CD4-positive, alpha-beta T cell treated with Interleukin-4 for 4 hours (primary cell): ENCODE measurements at regions not wholly inside any gene's neighbourhood (a gene's known extent, or its start where the extent isn't known, plus 50 kb on each side); places are given as distances from the start of the nearest gene placed in this dataset.
"Not testable (repeated sequence)": the region's sequence is repeated elsewhere in the genome, so short reads cannot be mapped to it uniquely, and the experiment has no call there.

Experiments used
- DNase-seq: peaks from one replicate; pipeline ENCODE4 v3.0.0-alpha.2; 2020

DNA sequence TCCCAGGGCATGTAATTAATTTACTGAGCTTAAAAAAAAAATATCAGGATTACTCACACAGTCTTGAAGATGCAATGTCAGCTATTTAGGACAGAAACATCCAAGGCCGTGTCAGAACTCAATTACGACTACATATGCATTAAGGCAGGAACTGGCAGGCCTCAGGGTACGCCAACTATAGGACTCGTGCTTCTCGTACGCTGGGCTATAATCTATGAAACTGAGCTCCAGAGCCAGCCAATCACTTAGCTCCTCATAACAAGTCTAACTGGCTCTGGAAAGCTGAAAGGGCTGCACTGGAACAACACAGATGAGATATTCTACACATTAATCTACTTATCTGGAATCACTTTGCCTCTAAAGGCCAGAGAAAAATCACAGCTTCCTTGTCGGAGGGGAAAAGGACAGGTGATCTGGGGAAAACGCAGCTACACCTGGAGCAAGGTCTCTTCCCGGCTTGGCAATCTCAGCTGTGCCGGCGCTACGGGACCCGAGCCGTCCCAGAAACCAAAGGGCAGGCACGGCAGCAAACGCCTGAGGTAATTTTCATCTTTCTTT, 212.0 kb downstream of the DEPDC1B start:
- DNase-seq, result no peak

- no peak for DNase-seq
Measured at GRCh38 chr5:60487476-60487875, 212.5 kb downstream of the DEPDC1B start.

GRCh38 chr5:60485361-60485760, 214.6 kb downstream of the DEPDC1B start:
- DNase-seq, result no peak

DNA sequence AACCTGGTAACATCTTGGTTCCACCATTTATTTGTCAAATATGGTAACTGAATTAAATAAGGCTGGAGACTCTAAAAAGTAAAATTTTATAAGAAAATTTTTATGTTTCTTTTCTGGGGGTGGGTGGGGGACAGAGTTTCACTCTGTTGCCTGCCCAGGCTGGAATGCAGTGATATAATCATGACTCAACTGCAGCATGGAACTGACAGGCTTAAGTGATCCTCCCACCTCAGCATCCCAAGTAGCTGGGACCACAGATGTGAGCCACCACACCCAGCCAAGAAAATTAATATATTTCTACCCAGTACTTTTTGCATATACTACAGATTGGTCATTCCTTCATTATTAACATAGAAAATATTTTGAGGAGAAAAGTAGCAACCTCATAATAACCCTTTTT, 216.9 kb downstream of the DEPDC1B start:
- no peak for DNase-seq

GRCh38 chr5:60482301-60482700, 217.7 kb downstream of the DEPDC1B start:
- DNase-seq, result no peak

GRCh38 chr5:60479542-60479941, 220.4 kb downstream of the DEPDC1B start:
- no peak for DNase-seq

DNA sequence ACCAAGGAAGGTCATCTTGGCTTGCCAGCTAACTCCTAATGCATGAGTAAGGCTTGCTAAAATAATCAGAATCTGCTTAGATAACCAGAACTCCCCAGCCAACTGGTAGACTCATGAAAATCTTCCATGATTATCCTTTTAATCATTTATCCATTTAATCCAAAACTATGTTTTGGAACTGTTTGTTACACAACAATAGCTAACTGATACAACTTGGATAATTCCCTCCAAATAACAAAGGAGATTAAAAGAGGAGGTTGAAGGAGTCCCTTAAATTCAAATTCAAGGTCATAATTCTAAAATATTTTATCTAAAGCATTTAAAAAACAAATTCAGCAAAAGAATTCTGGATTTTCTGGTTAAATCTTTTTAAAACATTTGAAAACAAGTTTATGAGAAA, 222.1 kb downstream of the DEPDC1B start:
- DNase-seq, result no peak

- no peak for DNase-seq
Measured at GRCh38 chr5:60473654-60474053, 226.3 kb downstream of the DEPDC1B start.

- not testable (repeated sequence) for DNase-seq
Measured at GRCh38 chr5:60473027-60473426, 226.9 kb downstream of the DEPDC1B start.

- DNase-seq, result no peak
Measured at GRCh38 chr5:60470881-60471280, 229.1 kb downstream of the DEPDC1B start.

DNA sequence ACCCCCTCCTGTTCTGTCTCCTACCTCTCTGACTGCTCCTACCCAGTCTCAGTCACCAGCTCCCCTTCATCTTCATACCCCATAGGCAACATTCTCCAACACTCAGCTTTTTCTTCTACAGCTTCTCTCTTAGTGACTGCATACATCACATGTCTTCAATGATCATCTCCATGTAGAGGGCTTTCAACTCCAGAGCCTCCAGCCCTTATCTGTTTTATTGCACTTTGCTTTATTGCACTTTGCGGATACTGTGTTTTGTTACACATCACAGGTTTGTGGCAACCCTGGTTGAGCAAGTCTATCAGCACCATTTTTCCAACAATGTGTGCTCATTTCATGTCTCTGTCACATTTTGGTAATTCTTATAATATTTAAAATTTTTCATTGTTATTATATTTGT, 230.7 kb downstream of the DEPDC1B start:
- DNase-seq, result no peak

GRCh38 chr5:60463179-60463868, 236.6 kb downstream of the DEPDC1B start:
- no peak for DNase-seq

DNA sequence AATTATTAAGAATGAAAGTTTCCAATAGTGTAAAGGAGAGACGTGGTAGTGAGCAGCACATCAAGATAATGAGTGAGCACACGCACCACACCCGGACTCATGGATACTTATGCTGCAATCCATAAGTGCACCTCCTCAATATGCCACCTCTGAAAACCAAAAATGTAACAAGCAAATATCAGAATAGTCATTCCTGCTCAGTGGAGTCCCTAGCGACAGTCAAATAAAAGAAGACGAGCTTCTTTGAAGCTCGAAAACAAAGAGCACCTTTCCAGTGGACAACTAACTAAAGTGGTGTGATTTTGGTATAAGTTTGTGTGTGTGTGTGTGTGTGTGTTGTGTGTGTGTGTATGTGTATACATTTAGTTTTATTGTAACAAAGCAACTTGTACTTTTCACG, 241.3 kb downstream of the DEPDC1B start:
- no peak for DNase-seq

- DNase-seq, result no peak
Measured at GRCh38 chr5:60457233-60457632, 242.7 kb downstream of the DEPDC1B start.

GRCh38 chr5:60455589-60455988, 244.4 kb downstream of the DEPDC1B start:
- DNase-seq, result no peak

DNA sequence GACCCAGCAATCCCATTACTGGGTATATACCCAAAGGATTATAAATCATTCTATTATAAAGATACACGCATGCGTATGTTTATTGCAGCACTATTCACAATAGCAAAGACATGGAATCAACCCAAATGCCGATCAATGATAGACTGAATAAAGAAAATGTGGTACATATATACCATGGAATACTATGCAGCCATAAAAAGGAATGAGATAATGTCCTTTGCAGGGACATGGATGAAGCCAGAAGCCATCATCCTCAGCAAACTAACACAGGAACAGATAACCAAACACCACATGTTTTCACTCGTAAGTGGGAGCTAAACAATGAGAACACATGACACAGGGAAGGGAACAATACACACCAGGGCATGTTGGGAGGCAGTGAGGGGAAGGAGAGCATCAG, 245.7 kb downstream of the DEPDC1B start:
- not testable (repeated sequence) for DNase-seq

- no peak for DNase-seq
Measured at GRCh38 chr5:60453186-60453976, 246.6 kb downstream of the DEPDC1B start.

DNA sequence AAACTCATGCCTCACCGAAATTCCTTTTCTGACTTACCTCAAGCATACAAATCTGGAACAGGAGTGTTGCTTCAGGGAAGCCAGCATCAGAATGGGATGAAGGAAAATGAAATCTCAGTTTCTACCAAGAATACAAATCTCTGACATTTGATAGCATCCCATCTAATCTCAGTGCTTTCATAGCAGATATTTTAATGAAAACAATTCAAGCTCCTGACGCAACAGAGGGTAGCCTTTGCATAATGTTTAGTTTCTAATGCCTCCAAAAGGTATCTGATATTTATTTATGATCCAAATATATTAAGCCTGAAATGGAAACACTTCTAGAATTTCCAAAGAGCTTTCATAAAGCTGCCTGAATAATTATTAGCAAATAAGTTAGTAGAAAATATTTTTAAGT, 251.4 kb downstream of the DEPDC1B start:
- no peak for DNase-seq

DNA sequence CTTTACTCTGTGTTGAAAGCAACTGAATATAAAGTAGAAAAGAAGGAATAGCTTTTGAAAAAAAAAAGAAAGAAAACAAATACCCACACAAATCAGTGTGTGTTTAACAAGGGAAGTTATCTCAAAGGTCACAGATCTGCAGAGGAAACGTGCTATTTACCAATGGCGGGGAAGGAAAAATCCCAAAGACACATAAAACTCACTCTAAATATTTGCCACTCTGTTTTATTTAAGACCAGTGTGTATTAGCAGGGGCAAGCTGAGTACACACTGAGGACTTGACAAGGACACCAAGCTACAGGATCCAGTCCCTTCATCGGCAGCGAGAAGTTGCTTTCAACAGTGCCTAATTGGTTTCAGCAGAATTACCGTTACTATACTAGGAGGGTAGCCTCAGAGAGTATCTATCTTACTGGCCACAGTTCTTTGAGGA, 252.5 kb downstream of the DEPDC1B start:
- DNase-seq, result no peak

DNA sequence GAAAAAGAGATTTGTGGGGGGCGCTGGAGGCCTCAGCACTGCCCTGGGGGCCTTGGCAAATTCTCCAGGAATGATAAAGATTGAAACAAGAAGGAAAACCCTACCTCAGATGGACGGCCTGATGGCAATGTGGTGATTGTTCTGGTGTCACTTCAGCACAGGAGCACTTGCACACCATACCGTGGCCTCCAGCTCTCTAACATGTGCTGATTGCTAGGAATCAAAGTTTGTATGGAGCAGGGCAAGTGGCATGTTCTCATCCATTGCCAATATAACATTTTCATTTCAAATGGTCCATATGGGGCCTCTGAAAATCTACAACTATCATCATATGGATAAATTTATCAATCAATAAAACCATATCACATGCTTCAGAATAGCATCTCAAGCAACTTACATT, 253.0 kb downstream of the DEPDC1B start:
- DNase-seq, result no peak

DNA sequence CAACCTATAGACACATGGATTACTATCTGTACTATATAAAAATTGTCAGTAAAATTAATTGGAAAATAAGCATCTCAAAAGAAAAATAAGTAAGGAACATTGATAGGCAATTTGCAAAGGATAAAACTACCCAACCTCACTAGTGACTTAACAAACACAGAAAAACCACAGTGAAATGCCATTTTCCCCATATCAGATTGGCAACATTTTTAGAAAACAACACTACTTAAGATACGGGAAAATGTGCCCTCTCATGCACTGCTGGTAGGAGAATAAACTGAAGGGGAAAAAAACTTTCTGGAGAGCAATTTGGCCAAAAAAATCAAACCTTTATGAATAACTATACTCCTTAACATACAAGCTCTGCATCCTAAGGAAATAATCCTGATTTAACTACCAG, 254.0 kb downstream of the DEPDC1B start:
- no peak for DNase-seq

DNA sequence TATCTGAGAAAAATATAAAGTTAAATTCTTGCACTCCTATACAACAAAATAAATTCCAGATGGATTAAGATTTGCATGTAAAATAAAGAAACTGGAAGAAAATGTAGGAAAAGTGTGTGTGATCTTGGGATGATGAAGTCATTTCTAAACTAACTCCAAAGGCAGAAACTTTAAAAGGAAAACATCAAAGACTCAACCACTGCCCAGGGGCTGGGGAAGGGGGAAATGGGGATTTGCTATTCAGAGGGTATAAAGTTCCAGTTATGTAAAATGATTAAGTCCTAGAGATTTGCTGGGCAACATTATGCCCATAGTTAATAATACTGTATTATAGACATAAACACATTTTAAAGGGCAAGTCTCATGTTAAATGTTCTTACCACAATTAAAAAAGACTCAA, 254.5 kb downstream of the DEPDC1B start:
- no peak for DNase-seq

DNA sequence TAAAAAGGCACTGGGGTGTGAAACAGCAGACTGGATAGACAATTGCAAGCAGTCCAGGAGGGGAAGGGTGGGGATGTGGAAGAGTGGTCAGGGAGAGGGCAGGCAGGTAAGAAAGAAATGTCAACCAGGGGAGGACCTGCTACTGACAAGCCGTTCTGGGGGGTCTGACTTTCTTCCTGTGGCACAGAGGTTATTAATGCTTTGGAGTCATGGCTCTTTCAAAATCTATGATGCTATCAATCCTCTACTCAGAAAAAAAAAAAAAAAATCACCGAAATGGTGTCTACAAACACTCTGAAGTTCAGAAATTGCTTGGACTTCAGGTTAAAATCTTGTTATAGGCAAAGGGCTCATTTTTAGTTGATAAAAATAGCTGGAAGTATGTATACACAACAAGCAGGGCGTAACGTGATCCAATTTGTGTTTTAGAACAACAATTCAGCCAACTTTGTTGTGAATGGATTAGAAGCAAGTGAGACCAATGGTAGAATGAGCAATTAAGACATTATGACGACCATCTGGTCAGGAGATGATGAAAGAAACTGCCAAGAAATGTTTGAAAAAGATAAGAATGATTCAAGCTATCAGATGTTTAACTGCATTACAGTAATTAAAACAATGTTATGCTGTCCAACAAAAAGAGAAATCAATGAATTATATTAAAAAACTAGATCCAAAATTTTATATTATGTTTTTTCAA, 255.2 kb downstream of the DEPDC1B start:
- no peak for DNase-seq

DNA sequence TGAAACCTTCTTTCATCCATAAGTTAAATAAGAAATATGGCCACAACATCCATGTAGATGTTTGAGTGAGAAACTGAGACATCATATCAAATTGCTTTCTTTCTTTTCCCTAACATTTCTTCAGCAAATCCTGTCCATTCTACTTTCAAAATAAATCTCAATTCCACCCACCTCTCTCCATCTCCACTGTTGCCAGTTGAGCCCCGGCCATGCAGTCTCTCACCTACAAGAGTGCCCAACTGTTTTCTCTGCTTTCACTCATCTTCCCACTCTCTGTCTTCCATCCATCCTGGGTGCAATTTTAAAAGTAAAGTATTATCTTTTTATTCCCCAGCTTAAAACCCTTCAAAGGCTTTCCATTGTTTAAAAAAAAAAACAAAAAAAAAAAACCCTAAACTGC, 260.4 kb downstream of the DEPDC1B start:
- DNase-seq, result no peak
